IPS-NIHi7 (cell line): ENCODE measurements at regions not wholly inside any gene's neighbourhood (a gene's known extent, or its start where the extent isn't known, plus 50 kb on each side); places are given as distances from the start of the nearest gene placed in this dataset.
A peak's percentile ranks its signal among the peaks of the same experiment; 100 is the strongest.
"Not testable (repeated sequence)": the region's sequence is repeated elsewhere in the genome, so short reads cannot be mapped to it uniquely, and the experiment has no call there.

Source experiments
- DNase-seq: peaks from one replicate; pipeline ENCODE4 v3.0.0; 2012; ENCODE audit warnings: mixed read lengths; ENCODE audit errors: extremely low spot score

- DNase-seq: no peak
These were observed 133.5 kb upstream of the KRAS start for GRCh38 chr12:25384038-25384892.

DNA sequence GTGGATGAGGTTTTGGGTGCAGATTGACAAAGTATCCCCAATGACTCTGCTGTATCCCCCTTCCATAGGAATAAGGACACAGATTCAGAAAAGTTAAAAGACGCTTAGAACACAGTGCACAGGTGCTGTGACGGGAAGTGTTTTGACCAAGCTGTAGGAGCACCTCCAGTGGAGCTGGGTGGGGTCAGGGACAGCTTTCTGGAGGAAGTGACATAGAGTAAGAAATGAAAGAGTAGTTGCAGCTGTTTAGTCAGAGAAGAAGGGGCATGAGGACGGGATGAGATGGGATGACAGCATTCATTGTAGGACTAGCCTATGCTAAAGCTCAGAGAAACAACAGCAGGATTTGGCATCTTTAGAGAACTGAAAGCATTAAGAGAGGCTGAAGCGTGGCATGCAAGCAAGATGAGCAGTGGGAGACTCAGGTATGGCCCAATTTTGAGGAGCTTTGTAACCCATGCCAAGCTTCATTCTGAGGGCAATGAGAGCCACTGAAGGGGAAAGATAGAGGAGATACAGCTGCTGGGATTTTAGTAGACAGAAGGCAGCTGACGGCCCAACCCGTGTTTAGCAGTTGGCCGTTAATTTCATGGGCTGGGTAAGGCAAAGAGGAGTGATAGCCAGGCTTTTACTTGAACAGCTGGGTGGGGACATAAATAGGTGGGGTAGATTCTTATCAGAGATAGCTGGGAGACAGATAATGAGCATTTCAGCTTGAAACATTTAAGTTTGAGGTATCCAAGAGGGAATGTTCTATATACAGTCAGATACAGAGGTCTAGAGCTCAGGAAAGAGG, 131.8 kb upstream of the KRAS start:
- no peak for DNase-seq

GRCh38 chr12:25377469-25378177, 126.9 kb upstream of the KRAS start:
- peak; percentile 24 for DNase-seq

DNA sequence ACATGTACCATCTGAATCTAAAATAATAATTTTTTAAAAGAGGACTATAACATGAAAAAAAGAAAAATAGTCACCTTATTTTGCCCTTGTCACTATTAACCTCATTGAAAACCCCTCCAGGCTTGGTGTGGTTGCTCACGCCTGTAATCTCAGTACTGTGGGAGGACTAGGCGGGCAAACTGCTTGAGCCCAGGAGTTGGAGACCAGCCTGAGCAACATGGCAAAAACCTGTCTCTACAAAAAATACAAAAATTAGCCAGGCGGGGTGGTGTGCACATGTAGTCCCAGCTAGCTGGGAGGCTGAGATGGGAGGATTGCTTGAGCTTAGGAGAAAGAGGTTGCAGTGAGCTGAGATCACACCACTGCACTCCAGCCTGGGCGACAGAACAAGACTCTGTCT, 126.3 kb upstream of the KRAS start:
- no peak for DNase-seq

DNA sequence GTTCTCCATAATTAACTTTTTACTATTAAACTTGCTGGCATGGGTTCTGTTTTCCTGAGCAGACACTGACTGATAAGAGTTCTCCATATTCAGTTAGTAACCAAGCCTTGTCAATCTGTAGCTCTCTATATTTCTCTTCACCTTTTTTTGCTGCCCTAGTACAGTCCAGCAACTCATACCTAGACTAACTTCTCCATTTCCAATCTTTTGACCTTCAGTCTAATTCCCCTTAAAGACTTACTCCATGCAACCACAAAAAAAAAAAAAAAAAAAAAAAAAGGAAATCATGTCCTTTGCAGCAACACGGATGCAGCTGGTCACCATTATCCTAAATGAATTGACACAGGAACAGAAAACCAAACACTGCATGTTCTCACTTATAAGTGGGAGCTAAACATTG, 125.7 kb upstream of the KRAS start:
- no peak for DNase-seq

DNA sequence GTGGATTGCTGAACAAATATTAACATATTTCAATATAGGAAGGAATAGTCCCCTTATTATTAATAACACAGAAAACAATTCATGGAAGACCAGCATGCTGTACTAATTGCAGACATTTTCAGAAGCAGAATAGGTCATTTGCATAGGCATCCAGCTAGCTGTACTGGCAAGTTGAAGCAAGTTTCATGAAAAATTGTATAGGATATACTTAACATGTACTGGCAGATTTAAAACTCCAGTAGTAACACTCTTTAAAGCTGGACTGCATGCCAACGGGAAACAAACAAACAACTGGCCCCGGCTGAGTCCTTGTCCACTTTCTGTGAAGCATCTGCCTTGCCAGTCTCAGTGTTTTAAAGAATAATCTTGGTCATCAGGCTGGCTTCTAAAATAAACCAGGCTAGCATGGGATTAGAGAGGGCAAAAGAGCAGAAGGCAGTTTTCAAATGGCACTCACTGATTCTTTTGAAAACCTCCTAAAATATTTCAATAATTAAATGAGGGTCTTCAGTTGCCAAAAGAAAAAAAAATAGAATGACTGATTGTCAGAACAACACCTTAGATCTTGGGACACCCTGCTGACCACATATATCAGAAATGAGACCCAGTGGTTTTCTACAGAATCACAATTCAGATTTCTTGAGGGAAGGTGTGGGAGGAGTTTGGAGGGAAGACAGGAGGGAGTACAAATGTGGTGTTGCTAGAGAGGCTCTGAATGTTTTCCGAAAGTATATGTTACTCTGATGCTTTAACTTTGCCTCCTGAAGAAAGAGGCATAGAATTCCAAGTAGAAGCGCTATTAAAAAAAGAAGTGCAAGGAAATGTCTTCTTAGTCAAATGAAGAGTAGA, 122.5 kb upstream of the KRAS start:
- no peak for DNase-seq

GRCh38 chr12:25372002-25372401, 121.3 kb upstream of the KRAS start:
- DNase-seq: no peak

DNA sequence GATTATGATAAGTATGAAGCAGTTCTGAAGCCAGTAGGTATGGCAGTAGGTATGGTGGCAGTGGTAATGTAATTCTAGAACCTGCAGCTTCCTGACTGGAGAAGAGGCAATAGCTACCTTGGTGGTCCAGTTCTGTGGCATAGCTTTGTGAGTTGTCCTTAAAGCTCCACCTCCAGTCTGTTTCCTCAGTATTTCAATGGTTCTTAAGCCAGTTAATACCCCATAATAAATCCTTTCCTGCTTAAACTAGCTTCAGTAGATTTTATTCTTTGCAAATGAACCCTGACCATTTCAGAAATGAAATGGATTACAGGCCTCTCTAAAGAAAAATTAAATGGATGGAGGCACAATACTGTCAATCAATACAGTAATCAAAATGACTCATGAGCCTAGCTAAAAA, 117.8 kb upstream of the KRAS start:
- DNase-seq: no peak

- DNase-seq: no peak
These were observed 115.4 kb upstream of the KRAS start for GRCh38 chr12:25366122-25366521.

- no peak for DNase-seq
These were observed 114.6 kb upstream of the KRAS start for GRCh38 chr12:25365340-25365730.

DNA sequence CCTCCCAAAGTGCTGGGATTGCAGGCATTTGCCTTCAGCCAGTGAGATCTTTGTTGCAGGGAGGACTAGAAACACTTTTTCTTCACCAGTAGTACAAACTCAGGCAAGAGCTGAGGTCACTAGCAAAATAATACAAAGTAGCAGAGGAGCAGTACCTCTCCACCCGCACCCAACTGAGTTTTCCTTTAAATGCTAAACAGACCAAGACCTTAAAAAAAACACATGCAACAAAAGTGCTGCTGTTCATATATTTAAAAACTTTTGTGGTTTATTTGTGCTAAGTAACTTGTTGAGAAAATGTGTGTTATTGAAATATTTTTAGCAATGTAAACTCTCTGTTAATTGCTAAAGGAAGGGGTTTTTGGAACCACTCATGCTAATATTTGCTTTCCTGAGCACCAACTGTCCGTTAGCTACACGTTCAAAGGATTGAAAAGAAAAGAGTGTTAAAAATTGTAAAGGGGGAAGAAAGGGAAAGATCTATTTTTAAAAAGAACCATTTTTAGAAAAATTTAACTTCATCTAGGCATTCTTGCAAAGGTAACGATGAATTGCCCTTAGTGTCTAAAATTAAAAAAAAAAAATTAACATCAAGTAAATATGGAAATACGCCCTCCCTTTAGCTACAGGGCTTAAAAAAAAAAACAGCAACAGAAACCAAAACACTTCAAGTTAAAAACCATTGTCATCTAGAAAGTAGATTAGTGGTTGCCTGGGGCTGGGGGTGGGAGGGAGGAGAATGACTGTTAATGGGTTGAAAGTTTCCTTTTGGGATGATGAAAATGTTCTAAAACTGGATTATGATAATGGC, 114.0 kb upstream of the KRAS start:
- no peak for DNase-seq

DNA sequence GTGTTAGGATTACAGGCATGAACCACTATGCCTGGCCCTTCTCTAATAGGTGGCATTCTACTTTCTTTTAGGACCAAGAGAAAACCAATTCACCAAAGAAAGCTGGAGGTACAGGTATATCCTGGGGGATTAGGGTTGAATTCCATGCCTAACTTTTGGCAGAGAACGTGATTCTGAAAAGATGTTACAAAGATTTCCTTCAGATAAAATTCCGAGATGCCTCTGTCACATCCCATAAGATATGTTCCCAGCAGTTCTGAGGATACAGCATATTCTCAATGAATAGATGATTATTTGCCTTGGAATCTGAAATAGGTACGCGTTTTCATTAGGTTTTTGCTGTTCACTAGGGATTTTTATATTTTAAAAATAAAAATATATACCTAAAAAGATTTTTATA, 111.9 kb upstream of the KRAS start:
- DNase-seq: no peak

DNA sequence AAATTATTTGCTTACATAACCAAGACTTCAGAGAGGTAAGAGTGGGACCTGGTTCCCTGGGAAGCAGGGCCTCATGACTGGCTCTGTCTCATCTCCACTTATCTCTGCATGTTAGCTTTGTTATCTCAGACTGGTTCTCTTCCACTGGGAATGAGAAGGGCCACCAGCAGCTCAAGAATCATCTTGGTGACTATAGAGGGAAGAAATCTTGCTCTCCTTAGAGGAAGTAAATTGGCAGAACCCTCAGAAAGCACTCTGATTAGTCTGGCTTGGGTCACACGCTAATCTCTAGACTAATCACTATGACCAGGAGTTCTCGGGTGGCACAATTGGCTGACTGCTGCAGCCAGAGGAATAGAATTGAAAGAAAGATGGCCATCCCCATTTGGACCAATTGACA, 110.8 kb upstream of the KRAS start:
- no peak for DNase-seq

DNA sequence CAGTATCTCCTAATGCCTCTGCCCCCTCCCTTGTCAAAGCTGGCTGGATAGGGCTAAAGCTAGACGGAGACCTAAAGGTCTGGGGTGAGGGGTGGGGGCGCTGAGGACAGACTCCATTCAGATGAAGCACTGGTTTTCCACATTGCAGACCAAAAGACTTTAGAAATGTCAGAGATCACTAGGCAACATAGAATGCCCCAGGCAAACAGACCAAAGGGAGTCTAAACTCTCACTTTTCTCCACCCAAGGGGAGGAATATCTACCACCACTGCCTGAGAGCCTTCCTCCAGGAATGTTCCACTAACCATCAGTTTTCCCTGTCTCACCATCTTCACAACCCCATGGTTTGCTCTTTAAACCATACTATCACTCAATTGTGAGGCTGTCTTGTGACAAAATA, 106.9 kb upstream of the KRAS start:
- DNase-seq: no peak

DNA sequence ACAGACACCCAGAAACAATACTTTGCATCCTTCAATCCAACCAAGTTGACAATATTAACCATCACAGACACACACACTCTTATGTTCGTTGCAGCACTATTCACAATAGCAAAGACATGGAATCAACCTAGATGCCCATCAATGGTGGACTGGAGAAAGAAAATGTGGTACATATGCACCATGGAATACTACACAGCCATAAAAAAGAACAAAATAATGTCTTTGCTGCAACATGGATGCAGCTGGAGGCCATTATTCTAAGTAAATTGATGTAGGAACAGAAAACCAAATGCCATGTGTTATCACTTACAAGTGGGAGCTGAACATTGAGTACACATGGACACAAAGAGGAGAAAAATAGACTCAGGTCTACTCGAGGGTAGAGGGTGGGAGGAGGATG, 102.2 kb upstream of the KRAS start:
- not testable (repeated sequence) for DNase-seq

DNA sequence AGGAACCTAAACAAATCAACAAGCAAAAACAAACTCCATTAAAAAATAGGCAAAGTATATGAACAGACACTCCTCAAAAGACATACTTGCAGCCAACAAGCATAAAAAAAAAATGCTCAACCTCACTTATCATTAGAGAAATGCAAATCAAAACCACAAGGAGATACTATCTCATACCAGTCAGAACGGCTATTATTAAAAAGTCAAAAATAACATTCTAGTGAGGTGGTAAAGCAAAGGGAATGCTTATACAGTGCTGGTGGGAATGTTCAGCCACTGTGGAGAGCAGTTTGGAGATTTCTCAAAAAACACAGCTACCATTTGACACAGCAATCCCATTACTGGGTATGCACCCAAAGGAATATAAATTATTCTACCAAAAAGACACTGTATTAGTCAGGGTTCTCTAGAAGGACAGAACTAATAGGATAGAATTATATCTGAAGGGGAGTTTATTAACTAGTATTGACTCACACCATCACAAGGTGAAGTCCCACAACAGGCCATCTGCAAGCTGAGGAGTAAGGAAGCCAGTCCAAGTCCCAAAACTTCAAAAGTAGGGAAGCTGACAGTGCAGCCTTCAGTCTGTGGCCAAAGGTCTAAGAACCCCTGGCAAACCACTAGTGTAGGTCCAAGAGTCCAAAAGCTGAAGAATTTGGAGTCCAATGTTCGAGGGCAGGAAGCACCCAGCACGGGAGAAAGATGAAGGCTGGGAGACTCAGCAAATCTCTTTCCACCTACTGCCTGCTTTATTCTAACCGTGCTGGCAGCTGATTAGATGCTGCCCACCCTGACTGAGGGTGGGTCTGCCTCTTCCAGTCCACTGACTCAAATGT, 101.6 kb upstream of the KRAS start:
- DNase-seq: no peak

DNA sequence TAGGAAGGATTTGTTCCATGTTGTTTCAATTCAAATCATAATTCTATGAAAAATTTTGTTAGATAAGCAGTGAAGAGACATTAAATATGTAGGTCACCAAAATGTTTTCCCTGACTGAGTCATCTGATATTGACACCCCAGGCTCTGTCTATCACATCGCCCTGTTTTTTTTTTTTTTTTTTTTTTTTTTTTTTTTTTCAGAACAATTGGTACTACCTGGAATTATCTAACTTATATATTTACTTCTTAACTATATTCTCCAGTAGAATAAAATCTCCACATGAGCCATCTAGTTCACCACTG, 97.8 kb upstream of the KRAS start:
- no peak for DNase-seq

- DNase-seq: no peak
These were observed 97.2 kb upstream of the KRAS start for GRCh38 chr12:25347716-25348592.

- not testable (repeated sequence) for DNase-seq
These were observed 91.1 kb upstream of the KRAS start for GRCh38 chr12:25341877-25342276.
